Keratinocyte (primary cell): ENCODE measurements at regions not wholly inside any gene's neighbourhood (a gene's known extent, or its start where the extent isn't known, plus 50 kb on each side); places are given as distances from the start of the nearest gene placed in this dataset.

Source experiments
- DNase-seq: peaks from one replicate; pipeline ENCODE4 v3.0.0-alpha.2; 2011; ENCODE audit warnings: low read depth, missing footprints, low spot score
- FAIRE-seq: peaks from 2 replicates; lab custom pipeline; 2011; peaks lifted over from hg19 to GRCh38; lab: Jason Lieb, UNC
- H2AFZ ChIP-seq: 2 replicates; pipeline ENCODE4 v1.6.0; 2012; ENCODE audit warnings: low read length, control low read depth, inconsistent platforms; ENCODE audit not compliant: control insufficient read depth
- H3K27ac ChIP-seq: 2 replicates; pipeline ENCODE4 v1.5.1; 2011; ENCODE audit warnings: low read length; ENCODE audit not compliant: control insufficient read depth, insufficient read depth
- H3K27me3 ChIP-seq: 3 replicates; pipeline ENCODE4 v1.6.0; 2011; ENCODE audit warnings: low read length; ENCODE audit not compliant: control insufficient read depth, insufficient read depth; ENCODE audit errors: extremely low read depth
- H3K36me3 ChIP-seq, 2 experiments: 2 replicates in 1 of 2; 3 replicates in 1 of 2; pipeline ENCODE4 v1.5.1; 2011; ENCODE audit warnings: low read length in 2 of 2, mild to moderate bottlenecking in 1 of 2; ENCODE audit not compliant: control insufficient read depth in 2 of 2, insufficient read depth in 2 of 2; ENCODE audit errors: extremely low read depth in 1 of 2
- H3K4me1 ChIP-seq: 3 replicates; pipeline ENCODE4 v1.5.1; 2011; ENCODE audit warnings: low read length; ENCODE audit not compliant: control insufficient read depth, insufficient read depth; ENCODE audit errors: extremely low read depth
- H3K4me2 ChIP-seq: 3 replicates; pipeline ENCODE4 v1.6.0; 2011; ENCODE audit warnings: low read depth, low read length; ENCODE audit not compliant: control insufficient read depth, insufficient read depth; ENCODE audit errors: extremely low read depth
- H3K4me3 ChIP-seq, 3 experiments: fragments of 200-600 bp in 1 of 3; sonication (generic) in 1 of 3; 2 replicates in 2 of 3; 3 replicates in 1 of 3; pipeline ENCODE4 v1.5.1; 2011 to 2016; ENCODE audit warnings: low read length in 3 of 3, mild to moderate bottlenecking in 3 of 3, control low read depth in 2 of 3, inconsistent platforms in 1 of 3, low read depth in 1 of 3, mixed read lengths in 1 of 3, mixed run types in 1 of 3, moderate library complexity in 1 of 3; ENCODE audit not compliant: control insufficient read depth in 2 of 3, insufficient read depth in 2 of 3; ENCODE audit errors: extremely low read depth in 1 of 3
- H3K79me2 ChIP-seq: 2 replicates; pipeline ENCODE4 v1.6.0; 2012; ENCODE audit warnings: low read length; ENCODE audit not compliant: control insufficient read depth, insufficient read depth
- H3K9ac ChIP-seq: 3 replicates; pipeline ENCODE4 v1.6.0; 2011; ENCODE audit warnings: low read length; ENCODE audit not compliant: control insufficient read depth, insufficient read depth; ENCODE audit errors: extremely low read depth
- H3K9me1 ChIP-seq: 3 replicates; pipeline ENCODE4 v1.6.0; 2011; ENCODE audit warnings: low read length; ENCODE audit not compliant: control insufficient read depth, insufficient read depth; ENCODE audit errors: extremely low read depth
- H3K9me3 ChIP-seq: 2 replicates; pipeline ENCODE4 v1.5.1; 2012; ENCODE audit warnings: low read depth, low read length; ENCODE audit not compliant: control insufficient read depth
- H4K20me1 ChIP-seq: 3 replicates; pipeline ENCODE4 v1.6.0; 2011; ENCODE audit warnings: low read length; ENCODE audit not compliant: control insufficient read depth, insufficient read depth; ENCODE audit errors: extremely low read depth
- EZH2 ChIP-seq: IDR thresholded peaks from one replicate; pipeline ENCODE4 v1.6.1; 2012; ENCODE audit warnings: inconsistent platforms, mild to moderate bottlenecking, low read length, moderate library complexity
- dilution Hi-C: fragments of 300-500 bp; cut with MboI; formaldehyde crosslinking; loops from one replicate; pipeline ENCODE4 v1.7.0; 2020; ENCODE audit warnings: low sequenced_read_pairs; ENCODE audit not compliant: extremely low pct_ligation_motif_present
- TF ChIP-seq, protein P1 (sequence below), 3 experiments: IDR thresholded peaks in 1 of 3; conservative IDR thresholded peaks in 1 of 3; optimal IDR thresholded peaks in 1 of 3; 2 replicates in 2 of 3; 3 replicates in 1 of 3; pipeline versions ENCODE3 to v1.5.1; 2011; ENCODE audit warnings: low read length in 3 of 3, mild to moderate bottlenecking in 3 of 3, moderate library complexity in 2 of 3, control low read depth in 1 of 3, inconsistent platforms in 1 of 3; ENCODE audit not compliant: insufficient read depth in 2 of 3; ENCODE audit errors: extremely low read depth in 1 of 3

DNA sequence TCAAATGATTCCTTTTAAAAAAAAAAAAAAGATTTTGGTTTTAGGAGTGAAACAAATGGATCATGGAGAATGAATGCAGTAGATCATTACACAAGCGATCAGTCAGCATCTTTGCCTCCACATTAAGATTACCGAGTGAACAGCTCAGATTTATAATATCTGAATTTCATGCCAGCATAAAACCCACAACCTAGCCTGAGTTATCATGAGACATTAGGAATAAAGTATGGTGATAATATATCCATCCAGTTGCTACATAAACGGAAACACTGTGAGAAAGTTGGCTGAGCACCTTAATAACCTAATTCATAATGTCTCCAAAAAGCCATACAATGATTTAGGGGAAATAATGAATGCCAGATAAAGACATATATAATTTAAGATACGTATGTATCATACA is 553.1 kb upstream of the TUSC1 start:
- H3K36me3 ChIP-seq: no peaks in the 10 kb centered on the region
- H3K9me3 ChIP-seq: no peaks in the 10 kb centered on the region
- no peaks in the 10 kb centered on the region for H3K79me2 ChIP-seq
- H3K4me1 ChIP-seq: no peaks in the 10 kb centered on the region
- DNase-seq: no peak
- dilution Hi-C loops: no loop called here
- no peaks in the 10 kb centered on the region for H3K9me1 ChIP-seq
- TF ChIP-seq, protein P1, sequence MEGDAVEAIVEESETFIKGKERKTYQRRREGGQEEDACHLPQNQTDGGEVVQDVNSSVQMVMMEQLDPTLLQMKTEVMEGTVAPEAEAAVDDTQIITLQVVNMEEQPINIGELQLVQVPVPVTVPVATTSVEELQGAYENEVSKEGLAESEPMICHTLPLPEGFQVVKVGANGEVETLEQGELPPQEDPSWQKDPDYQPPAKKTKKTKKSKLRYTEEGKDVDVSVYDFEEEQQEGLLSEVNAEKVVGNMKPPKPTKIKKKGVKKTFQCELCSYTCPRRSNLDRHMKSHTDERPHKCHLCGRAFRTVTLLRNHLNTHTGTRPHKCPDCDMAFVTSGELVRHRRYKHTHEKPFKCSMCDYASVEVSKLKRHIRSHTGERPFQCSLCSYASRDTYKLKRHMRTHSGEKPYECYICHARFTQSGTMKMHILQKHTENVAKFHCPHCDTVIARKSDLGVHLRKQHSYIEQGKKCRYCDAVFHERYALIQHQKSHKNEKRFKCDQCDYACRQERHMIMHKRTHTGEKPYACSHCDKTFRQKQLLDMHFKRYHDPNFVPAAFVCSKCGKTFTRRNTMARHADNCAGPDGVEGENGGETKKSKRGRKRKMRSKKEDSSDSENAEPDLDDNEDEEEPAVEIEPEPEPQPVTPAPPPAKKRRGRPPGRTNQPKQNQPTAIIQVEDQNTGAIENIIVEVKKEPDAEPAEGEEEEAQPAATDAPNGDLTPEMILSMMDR (optimal IDR thresholded peaks at IDR 0.05 in 1 of 3, IDR thresholded peaks at IDR 0.05 in 1 of 3, conservative IDR thresholded peaks at IDR 0.05 in 1 of 3; ENCODE audit: extremely low read depth in 1 of 3, insufficient read depth in 2 of 3, low read length in 3 of 3): no peak
- TF ChIP-seq EZH2: no peak
- no peak overlapping the region for H3K9ac ChIP-seq
- H3K4me3 ChIP-seq: no peak overlapping the region
- no peak overlapping the region for H2AFZ ChIP-seq
- no peaks in the 10 kb centered on the region for H3K27me3 ChIP-seq
- no peak for FAIRE-seq
- H4K20me1 ChIP-seq: no peaks in the 10 kb centered on the region
- no peak overlapping the region for H3K4me2 ChIP-seq
- H3K27ac ChIP-seq: no peak overlapping the region

DNA sequence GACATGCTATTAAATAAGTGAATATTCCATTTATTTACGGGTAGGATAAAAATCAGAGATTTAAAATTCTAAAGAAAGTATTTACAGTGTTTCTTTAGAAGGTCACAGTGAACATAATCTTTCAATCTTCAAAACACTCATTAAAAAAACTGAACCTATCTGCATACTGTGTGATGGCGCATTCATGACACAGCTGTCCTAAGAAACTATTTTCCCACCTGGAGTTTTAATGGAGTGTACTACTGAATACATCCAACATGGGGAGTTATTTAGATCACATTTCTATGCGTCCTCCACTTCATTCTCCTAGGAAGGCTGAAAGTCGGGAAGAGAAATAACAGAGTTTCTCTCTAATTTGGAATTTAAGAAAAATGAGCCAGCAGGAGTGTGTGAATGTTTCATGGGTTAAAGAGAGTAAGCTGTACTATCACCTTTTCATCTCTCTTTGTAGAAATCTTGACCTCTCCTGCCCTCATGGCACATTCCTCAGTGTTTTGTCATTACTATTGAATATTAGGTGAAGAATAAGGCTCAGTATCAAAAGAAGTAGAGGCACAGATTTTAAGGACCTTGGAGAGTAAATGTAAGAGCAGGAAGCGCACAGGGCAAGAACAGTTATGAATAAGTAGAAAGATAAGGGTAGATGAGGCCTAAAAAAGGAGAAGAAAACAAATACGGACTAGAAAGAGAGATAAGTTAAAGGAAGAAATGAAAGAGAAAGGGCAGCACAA is 551.2 kb upstream of the TUSC1 start:
- Histone ChIP-seq H3K9me3 (no peaks in the 10 kb centered on the region), H3K79me2 (no peaks in the 10 kb centered on the region), H3K4me3 (no peak overlapping the region), H4K20me1 (no peaks in the 10 kb centered on the region), H3K4me2 (no peak overlapping the region), H3K9ac (no peak overlapping the region), H3K27me3 (no peaks in the 10 kb centered on the region), H2AFZ (no peak overlapping the region), H3K9me1 (no peaks in the 10 kb centered on the region), H3K36me3 (no peaks in the 10 kb centered on the region), H3K27ac (no peak overlapping the region), H3K4me1 (no peaks in the 10 kb centered on the region)
- FAIRE-seq (no peak), DNase-seq (no peak)
- TF ChIP-seq EZH2: no peak
- TF ChIP-seq, protein P1 (optimal IDR thresholded peaks at IDR 0.05 in 1 of 3, IDR thresholded peaks at IDR 0.05 in 1 of 3, conservative IDR thresholded peaks at IDR 0.05 in 1 of 3; ENCODE audit: extremely low read depth in 1 of 3, insufficient read depth in 2 of 3, low read length in 3 of 3): no peak
- dilution Hi-C loops: no loop called here
